ENCODE measurements at regions not wholly inside any gene's neighbourhood (a gene's known extent, or its start where the extent isn't known, plus 50 kb on each side); places are given as distances from the start of the nearest gene placed in this dataset.

DNA sequence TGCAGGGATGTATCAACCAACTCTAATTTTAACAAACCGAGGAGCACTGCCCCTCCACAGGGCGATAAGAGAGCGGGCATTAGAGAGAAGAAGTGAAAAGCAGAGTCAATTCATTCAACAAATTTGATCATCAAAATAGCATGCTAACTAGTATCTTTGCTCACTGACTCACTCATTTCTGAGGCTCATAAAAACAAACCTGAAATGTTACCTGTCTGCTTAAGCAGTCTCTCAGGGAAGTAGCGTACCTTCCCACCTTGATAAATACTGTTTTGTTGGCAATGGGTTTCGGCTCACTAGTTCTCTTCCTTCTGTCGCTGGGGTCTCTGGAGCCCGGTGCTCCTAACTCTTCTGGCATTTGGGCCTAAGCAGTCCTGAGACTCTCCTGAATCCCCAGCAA lies 248.8 kb downstream of the IRS1 start:
- H3K4me1 ChIP-seq (ENCODE audit: insufficient read depth), result no peaks in the 10 kb centered on the region; the same call in 1 of the 2 replicates
- H3K27ac ChIP-seq, result no peak overlapping the region
- no peaks in the 10 kb centered on the region for H3K9me3 ChIP-seq (ENCODE audit: low read depth)
- no peaks in the 10 kb centered on the region for H3K36me3 ChIP-seq (ENCODE audit: low read depth)
- 0 out of 2 replicates have a peak, but pooled peaks cover 8% of the 10 kb centered on the region for H3F3A ChIP-seq (ENCODE audit: insufficient read depth)
- no peaks in the 10 kb centered on the region for H4K20me1 ChIP-seq (ENCODE audit: insufficient read depth)
- in situ Hi-C loops (cut with MboI), result no loop called here
- 95 to 96% methylated on average over 7 of the region's 7 CpGs for WGBS, 2 experiments (ENCODE audit: low coverage in 1 of 2, low lambda C conversion rate in 2 of 2, missing lambda C conversion rate in 2 of 2)
- H2AFZ ChIP-seq, result no peak overlapping the region
- H3K9ac ChIP-seq, result no peak overlapping the region
- no peak overlapping the region for H3K4me3 ChIP-seq
- no peak for DNase-seq
- no peaks in the 10 kb centered on the region for H3K79me2 ChIP-seq (ENCODE audit: insufficient read depth)
- no peaks in the 10 kb centered on the region for H3K27me3 ChIP-seq (replicated peaks; ENCODE audit: insufficient read depth)
- H3K9me2 ChIP-seq (ENCODE audit: insufficient read depth), result no peaks in the 10 kb centered on the region
- no peak overlapping the region for H3K4me2 ChIP-seq (ENCODE audit: unreplicated experiment)
- TF ChIP-seq EZH2 (IDR thresholded peaks at IDR 0.05; ENCODE audit: insufficient read depth, poor library complexity, severe bottlenecking), result no peak
- TF ChIP-seq EZH2phosphoT487 (IDR thresholded peaks at IDR 0.05; ENCODE audit: insufficient read depth, low read depth), result no peak

GRCh38 chr2:226548732-226549131 lies 250.9 kb downstream of the IRS1 start:
- WGBS, 2 experiments (ENCODE audit: low coverage in 1 of 2, low lambda C conversion rate in 2 of 2, missing lambda C conversion rate in 2 of 2), result 57 to 79% methylated on average over 2 of the region's 2 CpGs
- H3K4me2 ChIP-seq (ENCODE audit: unreplicated experiment), result no peak overlapping the region
- H3K36me3 ChIP-seq (ENCODE audit: low read depth), result no peaks in the 10 kb centered on the region
- no peaks in the 10 kb centered on the region for H3K9me2 ChIP-seq (ENCODE audit: insufficient read depth)
- no peak overlapping the region for H3K4me3 ChIP-seq
- no peaks in the 10 kb centered on the region for H3K4me1 ChIP-seq (ENCODE audit: insufficient read depth)
- H3K27ac ChIP-seq, result no peak overlapping the region
- no peaks in the 10 kb centered on the region for H3K79me2 ChIP-seq (ENCODE audit: insufficient read depth)
- H3K9ac ChIP-seq, result no peak overlapping the region
- H4K20me1 ChIP-seq (ENCODE audit: insufficient read depth), result no peaks in the 10 kb centered on the region
- no peak for DNase-seq
- in situ Hi-C loops (cut with MboI), result no loop called here
- no peaks in the 10 kb centered on the region for H3K27me3 ChIP-seq (replicated peaks; ENCODE audit: insufficient read depth)
- H2AFZ ChIP-seq, result no peak overlapping the region
- no peaks in the 10 kb centered on the region for H3F3A ChIP-seq (ENCODE audit: insufficient read depth)
- H3K9me3 ChIP-seq (ENCODE audit: low read depth), result no peaks in the 10 kb centered on the region
- no peak for TF ChIP-seq EZH2 (IDR thresholded peaks at IDR 0.05; ENCODE audit: insufficient read depth, poor library complexity, severe bottlenecking)
- no peak for TF ChIP-seq EZH2phosphoT487 (IDR thresholded peaks at IDR 0.05; ENCODE audit: insufficient read depth, low read depth)

GRCh38 chr2:226544596-226545210 lies 254.9 kb downstream of the IRS1 start:
- H2AFZ ChIP-seq, result no peak overlapping the region
- no peak overlapping the region for H3K4me2 ChIP-seq (ENCODE audit: unreplicated experiment)
- H3K27ac ChIP-seq, result no peak overlapping the region
- TF ChIP-seq EZH2phosphoT487 (IDR thresholded peaks at IDR 0.05; ENCODE audit: insufficient read depth, low read depth) (no peak), EZH2 (IDR thresholded peaks at IDR 0.05; ENCODE audit: insufficient read depth, poor library complexity, severe bottlenecking) (no peak)
- no peak overlapping the region for H3K4me3 ChIP-seq
- no peaks in the 10 kb centered on the region for H3K36me3 ChIP-seq (ENCODE audit: low read depth)
- 84 to 93% methylated on average over 2 of the region's 2 CpGs for WGBS, 2 experiments (ENCODE audit: low coverage in 1 of 2, low lambda C conversion rate in 2 of 2, missing lambda C conversion rate in 2 of 2)
- no peaks in the 10 kb centered on the region for H4K20me1 ChIP-seq (ENCODE audit: insufficient read depth)
- H3F3A ChIP-seq (ENCODE audit: insufficient read depth), result no peaks in the 10 kb centered on the region
- no peaks in the 10 kb centered on the region for H3K9me2 ChIP-seq (ENCODE audit: insufficient read depth)
- DNase-seq, result no peak
- H3K4me1 ChIP-seq (ENCODE audit: insufficient read depth), result no peaks in the 10 kb centered on the region
- H3K27me3 ChIP-seq (replicated peaks; ENCODE audit: insufficient read depth), result no peaks in the 10 kb centered on the region
- no peaks in the 10 kb centered on the region for H3K9me3 ChIP-seq (ENCODE audit: low read depth)
- H3K9ac ChIP-seq, result no peak overlapping the region
- in situ Hi-C loops (cut with MboI), result no loop called here
- H3K79me2 ChIP-seq (ENCODE audit: insufficient read depth), result no peaks in the 10 kb centered on the region

DNA sequence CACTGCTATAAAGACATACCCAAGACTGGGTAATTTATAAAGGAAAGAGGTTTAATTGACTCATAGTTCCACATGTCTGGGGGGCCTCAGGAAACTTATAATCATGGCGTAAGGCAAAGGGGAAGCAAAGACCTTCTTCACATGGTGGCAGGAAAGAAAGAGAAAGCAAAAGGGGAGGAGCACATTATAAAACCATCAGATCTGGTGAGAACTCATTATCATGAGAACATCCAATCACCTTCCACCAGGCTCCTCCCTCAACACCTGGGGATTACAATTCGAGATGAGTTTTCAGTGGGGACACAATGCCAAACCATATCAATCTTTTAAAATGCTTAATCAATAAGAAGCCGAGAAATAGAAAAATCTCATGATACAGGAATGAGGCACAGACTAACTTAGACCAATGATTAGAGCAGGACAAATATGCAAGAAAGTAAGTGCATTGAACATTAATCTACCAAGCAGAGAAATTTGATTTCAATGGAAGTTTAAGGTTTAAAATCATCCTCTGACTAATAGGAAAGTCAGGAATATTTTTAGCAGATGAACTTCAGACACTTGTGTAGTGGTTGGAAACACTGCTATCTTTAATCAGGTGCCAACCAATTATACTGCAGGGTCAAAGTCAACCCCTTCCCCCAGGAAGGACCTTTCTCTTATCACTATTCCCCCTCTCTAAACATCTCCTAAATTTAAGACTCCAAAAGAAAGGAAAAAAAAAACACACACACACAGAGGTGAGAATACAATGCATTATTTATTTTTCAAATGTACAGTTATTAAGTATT lies 259.2 kb downstream of the IRS1 start:
- Histone ChIP-seq H3K4me1 (ENCODE audit: insufficient read depth) (no peaks in the 10 kb centered on the region), H3K79me2 (ENCODE audit: insufficient read depth) (no peaks in the 10 kb centered on the region), H3K4me3 (no peak overlapping the region), H3K9me2 (ENCODE audit: insufficient read depth) (no peaks in the 10 kb centered on the region), H3K9ac (no peak overlapping the region), H3K36me3 (ENCODE audit: low read depth) (no peaks in the 10 kb centered on the region), H3K27me3 (replicated peaks; ENCODE audit: insufficient read depth) (no peaks in the 10 kb centered on the region), H3F3A (ENCODE audit: insufficient read depth) (no peaks in the 10 kb centered on the region), H3K4me2 (ENCODE audit: unreplicated experiment) (no peak overlapping the region), H3K27ac (no peak overlapping the region), H3K9me3 (ENCODE audit: low read depth) (no peaks in the 10 kb centered on the region), H2AFZ (no peak overlapping the region), H4K20me1 (ENCODE audit: insufficient read depth) (no peaks in the 10 kb centered on the region)
- 92 to 93% methylated on average over 3 of the region's 3 CpGs for WGBS, 2 experiments (ENCODE audit: low coverage in 1 of 2, low lambda C conversion rate in 2 of 2, missing lambda C conversion rate in 2 of 2)
- in situ Hi-C loops (cut with MboI), result no loop called here
- TF ChIP-seq EZH2phosphoT487 (IDR thresholded peaks at IDR 0.05; ENCODE audit: insufficient read depth, low read depth), result no peak
- no peak for TF ChIP-seq EZH2 (IDR thresholded peaks at IDR 0.05; ENCODE audit: insufficient read depth, poor library complexity, severe bottlenecking)
- no peak for DNase-seq

Data from GM23248 (cell line).